Left ventricle myocardium superior (tissue), 1 donor: ENCODE measurements at regions not wholly inside any gene's neighbourhood (a gene's known extent, or its start where the extent isn't known, plus 50 kb on each side); places are given as distances from the start of the nearest gene placed in this dataset.

Experiments
- ATAC-seq: fragments of 200-7000 bp; cut with Tn5 transposase; one replicate; pipeline ENCODE4 v1.9.1; 2020; ENCODE audit warnings: mild to moderate bottlenecking, moderate library complexity
- DNase-seq: peaks from one replicate; pipeline ENCODE4 v3.0.0-alpha.2; 2020
- intact Hi-C: fragments of 100-400 bp; cut with micrococcal nuclease; formaldehyde crosslinking; loops from one replicate; pipeline ENCODE4 v1.11.0; 2022
- donor health status: DM: no; HTN: yes; CAD: no; lungs with severe emphysema.

GRCh38 chr10:71075086-71075758 is 137.1 kb upstream of the UNC5B start:
- intact Hi-C loops = no loop called here
- DNase-seq (peak; percentile 64), ATAC-seq (peak; percentile 89)

- DNase-seq = peak; percentile 15
- intact Hi-C loops = no loop called here
- no peak for ATAC-seq
These were observed 136.5 kb upstream of the UNC5B start for GRCh38 chr10:71075759-71076472.

- DNase-seq (peak; percentile 14), ATAC-seq (no peak)
- intact Hi-C loops = no loop called here
These were observed 135.8 kb upstream of the UNC5B start for GRCh38 chr10:71076473-71077142.

- peak; percentile 38 for DNase-seq
- peak; percentile 8 for ATAC-seq
- intact Hi-C loops = no loop called here
These were observed 135.2 kb upstream of the UNC5B start for GRCh38 chr10:71077143-71077581.

GRCh38 chr10:71077796-71078453 is 134.4 kb upstream of the UNC5B start:
- intact Hi-C loops = no loop called here
- ATAC-seq (no peak), DNase-seq (peak; percentile 12)

- ATAC-seq (no peak), DNase-seq (peak; percentile 9)
- intact Hi-C loops = no loop called here
These were observed 133.8 kb upstream of the UNC5B start for GRCh38 chr10:71078454-71079145.

- DNase-seq (peak; percentile 12), ATAC-seq (no peak)
- intact Hi-C loops = no loop called here
These were observed 132.5 kb upstream of the UNC5B start for GRCh38 chr10:71079761-71080380.

- peak; percentile 8 for DNase-seq
- intact Hi-C loops = no loop called here
These were observed 131.8 kb upstream of the UNC5B start for GRCh38 chr10:71080381-71081228.

GRCh38 chr10:71081229-71081560 is 131.2 kb upstream of the UNC5B start:
- ATAC-seq = no peak
- no peak for DNase-seq
- intact Hi-C loops = no loop called here

More at GRCh38 chr10:71080381-71081228, 131.8 kb upstream of the UNC5B start:
- no peak for ATAC-seq

- ATAC-seq (no peak), DNase-seq (peak; percentile 1)
- intact Hi-C loops = no loop called here
These were observed 130.5 kb upstream of the UNC5B start for GRCh38 chr10:71081912-71082311.

- no peak for ATAC-seq
- DNase-seq = no peak
- intact Hi-C loops = no loop called here
These were observed 129.2 kb upstream of the UNC5B start for GRCh38 chr10:71082960-71083715.

- no peak for ATAC-seq
- intact Hi-C loops = no loop called here
- peak; percentile 3 for DNase-seq
These were observed 128.7 kb upstream of the UNC5B start for GRCh38 chr10:71083716-71083975.

- DNase-seq = peak; percentile 22
- intact Hi-C loops = no loop called here
- no peak for ATAC-seq
These were observed 128.1 kb upstream of the UNC5B start for GRCh38 chr10:71084061-71084817.

GRCh38 chr10:71084818-71085126 is 127.6 kb upstream of the UNC5B start:
- ATAC-seq (no peak), DNase-seq (no peak)
- intact Hi-C loops = no loop called here

- DNase-seq (peak; percentile 5), ATAC-seq (no peak)
- intact Hi-C loops = no loop called here
These were observed 126.5 kb upstream of the UNC5B start for GRCh38 chr10:71085689-71086438.

GRCh38 chr10:71086439-71087080 is 125.8 kb upstream of the UNC5B start:
- intact Hi-C loops = no loop called here
- ATAC-seq (no peak), DNase-seq (no peak)
